ENCODE measurements at regions not wholly inside any gene's neighbourhood (a gene's known extent, or its start where the extent isn't known, plus 50 kb on each side); places are given as distances from the start of the nearest gene placed in this dataset.

DNA sequence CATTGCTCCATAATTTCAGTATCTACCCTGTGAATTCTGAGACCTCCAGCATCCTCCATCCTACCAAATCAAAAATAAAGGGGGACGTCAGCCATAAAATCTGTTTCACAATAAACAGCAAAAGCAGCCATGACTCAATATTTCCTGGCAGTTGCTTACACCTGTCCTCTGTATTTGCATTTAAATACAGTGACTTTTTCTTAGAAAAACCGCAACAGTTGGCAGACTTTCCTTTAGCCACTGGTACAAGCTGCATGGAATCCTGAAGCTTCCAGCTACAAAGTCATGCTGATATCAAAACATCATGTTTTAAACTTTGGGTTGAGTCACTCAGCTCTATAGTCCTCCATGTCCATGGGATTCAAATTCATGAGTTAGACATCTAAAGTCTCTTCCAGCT lies 278.0 kb upstream of the KAZN start:
- no peak for TF ChIP-seq EZH2 (IDR thresholded peaks at IDR 0.05; ENCODE audit: borderline replicate concordance, insufficient read depth, low read depth, low read length, poor library complexity, severe bottlenecking)
- TF ChIP-seq, protein P1, sequence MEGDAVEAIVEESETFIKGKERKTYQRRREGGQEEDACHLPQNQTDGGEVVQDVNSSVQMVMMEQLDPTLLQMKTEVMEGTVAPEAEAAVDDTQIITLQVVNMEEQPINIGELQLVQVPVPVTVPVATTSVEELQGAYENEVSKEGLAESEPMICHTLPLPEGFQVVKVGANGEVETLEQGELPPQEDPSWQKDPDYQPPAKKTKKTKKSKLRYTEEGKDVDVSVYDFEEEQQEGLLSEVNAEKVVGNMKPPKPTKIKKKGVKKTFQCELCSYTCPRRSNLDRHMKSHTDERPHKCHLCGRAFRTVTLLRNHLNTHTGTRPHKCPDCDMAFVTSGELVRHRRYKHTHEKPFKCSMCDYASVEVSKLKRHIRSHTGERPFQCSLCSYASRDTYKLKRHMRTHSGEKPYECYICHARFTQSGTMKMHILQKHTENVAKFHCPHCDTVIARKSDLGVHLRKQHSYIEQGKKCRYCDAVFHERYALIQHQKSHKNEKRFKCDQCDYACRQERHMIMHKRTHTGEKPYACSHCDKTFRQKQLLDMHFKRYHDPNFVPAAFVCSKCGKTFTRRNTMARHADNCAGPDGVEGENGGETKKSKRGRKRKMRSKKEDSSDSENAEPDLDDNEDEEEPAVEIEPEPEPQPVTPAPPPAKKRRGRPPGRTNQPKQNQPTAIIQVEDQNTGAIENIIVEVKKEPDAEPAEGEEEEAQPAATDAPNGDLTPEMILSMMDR (IDR thresholded peaks at IDR 0.05): no peak

Data from B cell (primary cell).